HG03159 (cell line): ENCODE measurements at regions not wholly inside any gene's neighbourhood (a gene's known extent, or its start where the extent isn't known, plus 50 kb on each side); places are given as distances from the start of the nearest gene placed in this dataset.

Experiments used
- ATAC-seq: cut with Tn5 transposase; IDR thresholded peaks from one replicate; pipeline ENCODE4 v1.9.1; 2021; ENCODE audit warnings: mild to moderate bottlenecking, moderate library complexity; ENCODE audit not compliant: unreplicated experiment

DNA sequence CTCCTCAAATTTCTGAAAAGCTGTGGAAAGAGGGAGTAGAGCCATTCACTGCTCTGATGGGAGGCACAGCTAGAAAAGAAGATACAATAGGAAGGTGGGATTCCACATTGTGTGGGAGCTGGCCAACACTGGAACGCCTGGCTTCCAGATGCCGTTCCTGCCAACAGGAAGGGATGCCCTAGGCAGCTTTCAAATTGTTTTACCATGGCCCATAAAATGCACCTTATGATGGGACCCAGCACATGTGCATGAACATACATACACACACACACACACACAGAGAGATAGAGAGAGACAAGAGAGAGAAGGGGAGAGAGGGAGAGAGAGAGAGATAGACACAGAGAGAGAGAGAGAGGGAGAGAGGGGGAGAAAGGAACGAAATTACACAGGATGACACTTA is 86.1 kb upstream of the BZW1 start:
- ATAC-seq: no peak

GRCh38 chr2:200728630-200729029 is 83.1 kb upstream of the BZW1 start:
- no peak for ATAC-seq

DNA sequence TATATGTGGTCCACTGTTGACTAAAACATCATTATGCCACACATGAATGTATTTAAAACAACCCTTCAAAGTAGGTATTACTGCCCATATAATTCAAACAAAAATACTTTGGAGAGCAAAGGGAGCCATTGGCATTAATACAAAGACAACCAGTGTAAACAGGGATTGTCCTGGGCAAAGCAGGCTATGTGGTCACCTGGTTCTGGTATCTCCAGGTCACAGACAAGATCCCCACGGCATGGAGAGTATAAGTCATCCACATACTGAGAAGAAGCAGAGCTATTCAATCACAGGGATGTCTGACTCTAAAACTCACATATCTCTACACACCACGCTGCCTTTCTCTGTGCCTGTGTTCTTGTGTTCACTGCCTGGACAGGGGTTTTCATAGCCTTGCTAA is 81.4 kb upstream of the BZW1 start:
- no peak for ATAC-seq

DNA sequence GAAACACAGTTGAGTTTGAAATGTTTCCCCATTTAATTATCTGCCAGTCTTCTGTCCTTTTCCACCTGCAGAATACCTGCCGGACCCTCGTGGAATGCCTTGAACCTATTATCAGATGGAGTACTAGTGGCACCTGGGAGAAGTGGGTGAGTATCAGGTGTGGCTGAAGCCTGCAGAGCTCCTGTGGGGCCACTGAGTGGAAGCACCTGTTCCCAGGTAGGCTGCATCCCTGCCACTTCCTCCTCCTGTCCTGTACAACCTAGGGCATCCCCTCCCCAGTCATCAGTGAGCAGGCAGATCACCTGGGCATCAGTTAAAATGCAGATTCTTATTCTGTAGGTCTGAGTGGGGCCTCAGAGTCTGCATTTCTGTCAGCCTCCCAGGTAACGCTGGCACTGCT is 80.8 kb upstream of the BZW1 start:
- ATAC-seq: no peak

DNA sequence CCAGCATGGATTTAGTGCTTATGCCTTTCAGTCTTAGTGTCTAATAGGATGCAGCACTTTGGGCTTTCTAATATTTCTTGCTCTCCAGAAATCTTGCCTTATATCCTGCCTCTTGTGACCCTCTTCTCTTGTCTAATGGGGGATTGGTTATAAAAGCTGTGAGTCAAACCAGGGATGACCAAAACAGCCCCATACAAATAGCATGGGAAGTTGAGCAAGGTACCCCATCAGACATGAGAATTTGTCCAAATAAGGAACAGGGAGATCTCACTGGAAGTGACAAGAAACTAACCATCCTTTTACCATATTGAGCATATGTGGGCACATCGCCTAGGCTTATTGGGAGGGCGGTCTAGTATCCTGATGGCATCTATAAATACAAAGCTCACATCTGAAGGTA is 78.8 kb upstream of the BZW1 start:
- no peak for ATAC-seq

DNA sequence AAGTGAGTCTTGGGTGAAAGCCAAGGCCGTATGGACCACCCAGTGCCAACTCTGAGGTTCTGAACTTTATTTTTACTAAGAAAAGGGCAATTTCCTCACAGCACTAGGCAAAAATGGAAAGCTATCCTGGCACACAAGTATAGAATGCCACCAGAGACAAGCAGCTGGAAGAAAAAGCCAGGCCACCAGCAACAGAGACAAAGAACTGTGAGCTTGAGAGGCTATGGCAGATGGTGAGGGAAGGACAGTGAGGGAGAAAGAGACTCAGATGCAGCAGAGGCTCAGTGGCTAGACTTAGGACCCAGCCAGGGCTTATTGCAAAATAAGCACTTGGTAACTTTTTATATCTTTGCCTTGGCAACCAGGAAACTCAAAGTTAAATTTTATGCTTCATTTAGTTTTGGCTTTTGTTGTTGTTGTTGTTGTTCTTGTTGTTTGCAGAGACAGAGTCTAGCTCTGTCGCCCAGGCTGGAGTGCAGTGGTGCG is 78.0 kb upstream of the BZW1 start:
- no peak for ATAC-seq

DNA sequence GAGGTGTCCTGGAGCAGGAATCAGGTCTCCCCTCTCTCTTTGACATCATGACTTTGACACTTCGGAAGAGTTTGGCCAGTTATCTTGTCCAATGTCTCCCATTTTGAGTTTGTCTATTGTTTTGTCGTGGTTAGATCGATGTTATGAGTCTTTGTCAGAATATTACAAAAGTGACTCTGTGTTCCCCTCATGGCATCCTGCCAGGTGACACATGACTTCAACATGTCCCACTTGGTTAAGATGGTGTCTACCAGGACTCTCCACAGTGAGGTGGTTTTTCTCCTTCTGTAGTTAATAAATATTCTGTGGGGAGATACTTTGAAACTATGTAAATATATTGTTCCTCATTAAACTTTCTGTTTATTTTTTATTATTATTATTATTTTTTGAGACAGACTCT is 76.6 kb upstream of the BZW1 start:
- no peak for ATAC-seq

DNA sequence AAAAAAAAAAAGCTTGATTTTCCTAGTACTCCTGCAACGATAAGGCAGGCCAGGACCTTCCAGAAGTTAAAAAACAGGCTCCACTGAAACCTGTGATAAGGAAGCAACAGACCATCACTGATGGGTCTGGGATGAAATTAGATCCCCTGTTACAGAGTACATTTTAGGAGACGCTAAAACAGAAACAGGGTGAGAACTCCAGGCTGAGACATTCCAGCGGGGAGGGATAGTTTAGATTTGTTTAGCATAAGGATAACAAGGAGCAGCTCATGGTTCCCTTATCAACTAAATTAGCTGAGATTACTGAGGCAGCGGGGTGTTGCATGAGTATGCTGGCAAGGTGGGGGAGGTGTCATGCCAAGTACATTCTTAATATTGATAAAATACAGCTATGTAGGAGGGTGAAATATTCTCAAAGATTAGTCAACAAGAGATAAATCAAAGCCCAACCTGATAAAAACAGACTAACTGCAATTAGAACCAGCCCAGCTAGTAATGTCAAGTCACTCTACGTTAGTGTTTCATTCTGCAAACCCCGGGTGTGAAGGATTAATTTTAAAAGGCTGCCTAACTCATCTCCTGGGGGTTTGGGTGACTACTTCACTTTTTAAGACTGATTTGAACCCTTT is 75.0 kb upstream of the BZW1 start:
- no peak for ATAC-seq

GRCh38 chr2:200737585-200737984 is 74.1 kb upstream of the BZW1 start:
- no peak for ATAC-seq

DNA sequence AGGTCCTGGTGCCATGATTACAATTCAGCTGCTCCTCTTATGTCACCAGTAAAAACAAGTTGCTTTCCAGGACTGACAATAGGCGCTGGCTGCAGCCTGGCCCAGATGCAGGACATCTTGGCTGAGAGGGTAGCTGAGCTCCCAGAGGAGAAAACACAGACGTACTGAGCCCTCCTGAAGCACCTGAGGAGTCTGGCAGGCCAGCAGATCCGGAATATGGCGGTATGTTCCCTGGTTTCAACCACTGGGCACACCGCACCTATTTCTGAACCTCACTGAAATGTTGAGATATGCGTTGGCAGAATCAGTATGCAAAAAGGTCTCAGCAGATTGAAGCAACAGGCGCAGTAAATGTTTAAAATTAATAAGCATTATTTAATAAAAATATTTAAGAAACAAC is 73.1 kb upstream of the BZW1 start:
- no peak for ATAC-seq

GRCh38 chr2:200740907-200741306 is 70.8 kb upstream of the BZW1 start:
- ATAC-seq: no peak

- ATAC-seq: no peak
Observed at GRCh38 chr2:200741468-200742202, 70.1 kb upstream of the BZW1 start.

DNA sequence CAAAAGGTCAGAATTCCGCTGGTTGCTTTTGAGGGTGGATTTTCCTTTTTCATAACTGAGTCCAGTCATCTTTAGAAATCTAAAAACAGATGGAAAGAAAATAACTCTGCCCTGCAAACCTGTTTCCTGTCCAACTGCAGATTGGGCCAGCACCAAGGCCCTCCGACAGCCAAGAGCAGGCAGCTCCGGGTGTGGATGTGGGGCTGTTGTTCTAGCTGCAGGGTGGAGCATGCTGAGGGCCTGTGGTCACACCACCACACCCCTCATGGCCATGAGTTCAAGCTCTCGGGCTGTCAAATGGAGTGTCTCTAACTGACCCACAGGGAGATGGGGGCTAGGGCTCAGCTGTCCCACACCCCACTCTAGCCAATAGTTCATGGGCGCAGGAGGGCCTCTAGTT is 69.3 kb upstream of the BZW1 start:
- ATAC-seq: no peak

- no peak for ATAC-seq
Observed at GRCh38 chr2:200743042-200743676, 68.6 kb upstream of the BZW1 start.

- no peak for ATAC-seq
Observed at GRCh38 chr2:200744201-200744602, 67.5 kb upstream of the BZW1 start.

DNA sequence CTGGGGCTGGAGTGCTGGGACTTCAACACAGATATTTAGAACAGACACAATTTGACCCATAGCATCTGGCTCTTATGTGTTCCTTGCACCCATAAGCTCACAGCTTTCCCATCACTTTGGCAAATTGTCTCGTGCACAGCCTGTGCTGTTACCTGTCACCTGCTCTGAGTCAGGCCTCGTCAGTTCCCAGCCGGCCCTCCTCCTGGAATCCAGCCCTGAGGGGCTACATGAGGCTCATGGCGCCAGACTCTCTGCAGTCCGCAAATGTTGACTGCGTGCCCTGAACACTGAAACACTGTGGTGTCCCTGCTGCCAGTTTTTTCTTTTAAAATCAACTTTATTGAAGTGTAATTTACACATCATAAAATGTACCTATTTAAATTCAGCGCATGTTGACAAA is 65.4 kb upstream of the BZW1 start:
- ATAC-seq: no peak

GRCh38 chr2:200747668-200748618 is 63.8 kb upstream of the BZW1 start:
- ATAC-seq: no peak

- ATAC-seq: no peak
Observed at GRCh38 chr2:200748779-200749178, 62.9 kb upstream of the BZW1 start.

- no peak for ATAC-seq
Observed at GRCh38 chr2:200749631-200750322, 61.9 kb upstream of the BZW1 start.

DNA sequence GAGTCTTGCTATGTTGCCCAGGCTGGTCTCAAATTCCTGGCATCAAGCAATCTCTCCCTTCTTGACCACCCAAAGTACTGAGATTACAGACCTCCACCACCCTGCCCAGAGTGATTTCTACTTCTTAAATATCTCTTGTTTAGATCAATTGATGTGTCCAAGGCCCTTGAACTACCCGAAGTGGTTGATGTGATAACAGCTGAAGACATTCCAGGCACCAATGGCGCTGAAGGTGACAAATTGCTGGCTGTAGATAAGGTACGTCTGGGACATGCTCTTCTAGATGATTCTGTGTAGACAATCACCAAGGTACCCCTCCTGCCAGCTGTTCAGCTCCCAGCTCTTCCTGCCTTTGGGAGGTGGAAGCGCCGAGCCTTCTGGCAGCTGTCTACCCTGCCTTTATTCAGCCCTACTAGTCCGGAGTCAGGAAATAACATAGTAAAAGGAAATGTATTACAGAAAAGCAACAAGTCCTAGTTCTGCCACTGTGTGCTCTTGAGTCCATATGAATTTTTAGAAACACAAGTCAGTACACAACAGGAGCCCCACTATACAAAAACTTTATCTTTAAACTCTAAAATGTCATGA is 61.3 kb upstream of the BZW1 start:
- ATAC-seq: no peak
